Fibroblast of the aortic adventitia (primary cell): ENCODE measurements at regions not wholly inside any gene's neighbourhood (a gene's known extent, or its start where the extent isn't known, plus 50 kb on each side); places are given as distances from the start of the nearest gene placed in this dataset.

Experiments used
- DNase-seq: peaks from one replicate; pipeline ENCODE4 v3.0.0-alpha.2; 2010; ENCODE audit warnings: low read depth
- H3K4me3 ChIP-seq: 2 replicates; pipeline ENCODE4 v1.5.1; 2011; ENCODE audit warnings: low read depth, mild to moderate bottlenecking, control low read depth, low read length, moderate library complexity
- TF ChIP-seq, protein P1 (sequence below): IDR thresholded peaks from 2 replicates; pipeline ENCODE4 v1.5.1; 2011; ENCODE audit warnings: mild to moderate bottlenecking, low read length, control low read depth, inconsistent platforms; ENCODE audit not compliant: insufficient read depth

DNA sequence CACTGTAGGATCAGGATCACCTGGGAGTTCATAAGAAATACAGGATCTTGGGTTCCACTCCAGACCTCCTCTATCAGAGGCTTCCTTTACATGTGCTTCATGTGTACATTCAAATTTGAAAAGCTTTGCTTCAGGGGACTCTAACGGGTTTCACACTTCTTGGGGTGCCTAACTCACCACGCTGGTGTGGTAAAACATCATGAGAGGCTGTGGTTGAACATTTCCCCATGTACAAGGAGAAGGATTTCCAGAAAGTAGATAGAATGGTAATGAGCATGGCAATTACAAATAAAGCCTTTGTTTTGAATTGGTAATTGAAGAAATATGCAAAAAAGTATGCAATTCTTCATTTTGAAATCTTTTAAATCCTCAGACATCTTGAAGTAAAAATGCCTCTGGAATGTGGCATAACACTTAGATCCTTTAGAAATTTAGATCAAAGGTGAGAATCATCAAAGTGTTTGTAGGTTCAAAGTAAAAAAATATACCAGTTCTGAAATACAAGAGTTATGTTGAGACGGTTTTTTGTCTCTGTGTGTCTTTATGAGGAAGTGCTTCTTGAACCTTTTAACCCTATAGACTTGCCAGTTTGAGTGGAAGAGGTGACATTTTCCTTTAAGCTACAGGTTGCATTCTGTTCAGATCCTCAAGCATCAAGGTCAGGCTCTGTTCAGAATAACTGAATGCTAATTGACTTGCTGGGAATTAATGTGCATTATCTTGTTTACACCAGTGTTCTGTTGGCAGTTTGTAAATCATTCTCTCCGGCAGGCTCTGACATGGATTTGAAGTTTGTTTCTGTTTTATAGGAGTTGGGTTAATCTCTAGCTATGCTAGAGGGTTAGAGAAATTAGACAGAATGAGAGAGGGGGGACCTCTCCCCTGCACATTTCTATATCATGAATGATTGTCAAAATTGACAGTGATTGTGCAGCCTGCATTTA is 415.3 kb downstream of the MAN2A1 start:
- no peak for DNase-seq
- H3K4me3 ChIP-seq = no peak overlapping the region
- TF ChIP-seq, protein P1, sequence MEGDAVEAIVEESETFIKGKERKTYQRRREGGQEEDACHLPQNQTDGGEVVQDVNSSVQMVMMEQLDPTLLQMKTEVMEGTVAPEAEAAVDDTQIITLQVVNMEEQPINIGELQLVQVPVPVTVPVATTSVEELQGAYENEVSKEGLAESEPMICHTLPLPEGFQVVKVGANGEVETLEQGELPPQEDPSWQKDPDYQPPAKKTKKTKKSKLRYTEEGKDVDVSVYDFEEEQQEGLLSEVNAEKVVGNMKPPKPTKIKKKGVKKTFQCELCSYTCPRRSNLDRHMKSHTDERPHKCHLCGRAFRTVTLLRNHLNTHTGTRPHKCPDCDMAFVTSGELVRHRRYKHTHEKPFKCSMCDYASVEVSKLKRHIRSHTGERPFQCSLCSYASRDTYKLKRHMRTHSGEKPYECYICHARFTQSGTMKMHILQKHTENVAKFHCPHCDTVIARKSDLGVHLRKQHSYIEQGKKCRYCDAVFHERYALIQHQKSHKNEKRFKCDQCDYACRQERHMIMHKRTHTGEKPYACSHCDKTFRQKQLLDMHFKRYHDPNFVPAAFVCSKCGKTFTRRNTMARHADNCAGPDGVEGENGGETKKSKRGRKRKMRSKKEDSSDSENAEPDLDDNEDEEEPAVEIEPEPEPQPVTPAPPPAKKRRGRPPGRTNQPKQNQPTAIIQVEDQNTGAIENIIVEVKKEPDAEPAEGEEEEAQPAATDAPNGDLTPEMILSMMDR = no peak

GRCh38 chr5:110105692-110106091 is 416.0 kb downstream of the MAN2A1 start:
- DNase-seq = peak; percentile 4
- TF ChIP-seq, protein P1 = no peak
- H3K4me3 ChIP-seq = no peak overlapping the region

GRCh38 chr5:110106750-110107149 is 417.0 kb downstream of the MAN2A1 start:
- no peak overlapping the region for H3K4me3 ChIP-seq
- DNase-seq = no peak
- TF ChIP-seq, protein P1 = no peak

GRCh38 chr5:110108520-110108919 is 418.8 kb downstream of the MAN2A1 start:
- TF ChIP-seq, protein P1 = no peak
- no peak for DNase-seq
- H3K4me3 ChIP-seq = no peak overlapping the region

- no peak overlapping the region for H3K4me3 ChIP-seq
- DNase-seq = no peak
- TF ChIP-seq, protein P1 = no peak
Observed at GRCh38 chr5:110109667-110110066, 419.9 kb downstream of the MAN2A1 start.

GRCh38 chr5:110112348-110112747 is 422.6 kb downstream of the MAN2A1 start:
- TF ChIP-seq, protein P1 = no peak
- H3K4me3 ChIP-seq = no peak overlapping the region
- DNase-seq = no peak
